HEK293T (cell line): ENCODE measurements at regions not wholly inside any gene's neighbourhood (a gene's known extent, or its start where the extent isn't known, plus 50 kb on each side); places are given as distances from the start of the nearest gene placed in this dataset.

Experiments
- ARNT ChIP-seq: fragments of 450-650 bp; IDR thresholded peaks from 2 replicates; pipeline ENCODE4 v1.6.1; 2017; ENCODE audit warnings: mild to moderate bottlenecking
- CTBP1 ChIP-seq: fragments of 450-650 bp; IDR thresholded peaks from 2 replicates; pipeline ENCODE4 v1.6.1; 2016; ENCODE audit warnings: borderline replicate concordance
- ELF4 ChIP-seq: fragments of 450-650 bp; IDR thresholded peaks from 2 replicates; pipeline ENCODE4 v1.6.1; 2017; ENCODE audit warnings: antibody characterized with exemption
- FOXA1 ChIP-seq: fragments of 450-650 bp; IDR thresholded peaks from 2 replicates; pipeline ENCODE4 v1.6.1; 2016; ENCODE audit warnings: mild to moderate bottlenecking
- FOXK2 ChIP-seq: fragments of 450-650 bp; IDR thresholded peaks from 2 replicates; pipeline ENCODE4 v1.6.1; 2016; ENCODE audit warnings: mild to moderate bottlenecking
- FOXM1 ChIP-seq: fragments of 450-650 bp; IDR thresholded peaks from 2 replicates; pipeline ENCODE4 v1.6.1; 2017; ENCODE audit warnings: mild to moderate bottlenecking, borderline replicate concordance
- HDGF ChIP-seq: fragments of 450-650 bp; IDR thresholded peaks from 2 replicates; pipeline ENCODE4 v1.6.1; 2017; ENCODE audit warnings: antibody characterized with exemption, borderline replicate concordance
- L3MBTL2 ChIP-seq: fragments of 450-650 bp; conservative IDR thresholded peaks from 2 replicates; pipeline ENCODE4 v1.6.1; 2016; ENCODE audit warnings: mild to moderate bottlenecking
- LEF1 ChIP-seq: fragments of 450-650 bp; IDR thresholded peaks from 2 replicates; pipeline ENCODE4 v1.6.1; 2017; ENCODE audit warnings: mild to moderate bottlenecking, borderline replicate concordance
- NFRKB ChIP-seq: fragments of 450-650 bp; IDR thresholded peaks from 2 replicates; pipeline ENCODE4 v1.6.1; 2016; ENCODE audit warnings: mild to moderate bottlenecking, moderate library complexity
- SUZ12 ChIP-seq: fragments of 450-650 bp; IDR thresholded peaks from 2 replicates; pipeline ENCODE4 v1.6.1; 2016; ENCODE audit warnings: mild to moderate bottlenecking
- TARDBP ChIP-seq: fragments of 450-650 bp; IDR thresholded peaks from 2 replicates; pipeline ENCODE4 v1.6.1; 2016
- ZNF384 ChIP-seq: fragments of 450-650 bp; IDR thresholded peaks from 2 replicates; pipeline ENCODE4 v1.6.1; 2016
- TF ChIP-seq, protein P1 (sequence below): fragments of 450-650 bp; IDR thresholded peaks from 2 replicates; pipeline ENCODE4 v1.6.1; 2016

DNA sequence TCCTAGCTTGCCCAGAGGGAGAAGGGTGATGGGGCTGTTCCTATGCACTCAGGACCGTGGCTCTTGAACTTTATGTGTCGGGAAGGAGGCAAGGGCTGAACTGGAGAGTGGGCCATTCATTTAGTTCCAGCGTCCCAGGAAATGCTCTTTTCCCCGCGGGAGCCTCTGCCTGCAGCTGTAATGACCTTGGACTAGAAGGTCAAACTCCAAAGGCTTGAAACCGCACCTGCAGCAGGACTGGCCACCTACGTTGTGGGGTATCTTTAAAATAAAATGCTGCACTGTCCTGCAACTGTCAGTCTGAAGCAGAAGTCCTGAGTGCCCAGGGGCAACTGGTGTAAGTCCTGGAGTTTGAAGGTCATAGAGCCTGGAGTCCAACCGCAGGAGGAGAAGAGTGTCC, 61.5 kb upstream of the LSM6 start:
- TF ChIP-seq ZNF384: no peak
- no peak for TF ChIP-seq L3MBTL2
- no peak for TF ChIP-seq ARNT
- TF ChIP-seq CTBP1: no peak
- TF ChIP-seq FOXK2: no peak
- TF ChIP-seq, protein P1, sequence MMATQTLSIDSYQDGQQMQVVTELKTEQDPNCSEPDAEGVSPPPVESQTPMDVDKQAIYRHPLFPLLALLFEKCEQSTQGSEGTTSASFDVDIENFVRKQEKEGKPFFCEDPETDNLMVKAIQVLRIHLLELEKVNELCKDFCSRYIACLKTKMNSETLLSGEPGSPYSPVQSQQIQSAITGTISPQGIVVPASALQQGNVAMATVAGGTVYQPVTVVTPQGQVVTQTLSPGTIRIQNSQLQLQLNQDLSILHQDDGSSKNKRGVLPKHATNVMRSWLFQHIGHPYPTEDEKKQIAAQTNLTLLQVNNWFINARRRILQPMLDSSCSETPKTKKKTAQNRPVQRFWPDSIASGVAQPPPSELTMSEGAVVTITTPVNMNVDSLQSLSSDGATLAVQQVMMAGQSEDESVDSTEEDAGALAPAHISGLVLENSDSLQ: no peak
- TF ChIP-seq LEF1: no peak
- TF ChIP-seq HDGF: no peak
- no peak for TF ChIP-seq NFRKB
- no peak for TF ChIP-seq FOXM1
- TF ChIP-seq TARDBP: no peak
- no peak for TF ChIP-seq SUZ12
- no peak for TF ChIP-seq ELF4
- TF ChIP-seq FOXA1: no peak
